ENCODE measurements at regions not wholly inside any gene's neighbourhood (a gene's known extent, or its start where the extent isn't known, plus 50 kb on each side); places are given as distances from the start of the nearest gene placed in this dataset.
"Not testable (repeated sequence)": the region's sequence is repeated elsewhere in the genome, so short reads cannot be mapped to it uniquely, and the experiment has no call there.

GRCh38 chr20:30500447-30500820 lies 757.0 kb upstream of the DEFB115 start:
- not testable (repeated sequence) for H3K4me1 Mint-ChIP-seq (ENCODE audit: low read depth); H3K4me3 Mint-ChIP-seq; DNase-seq (ENCODE audit: low spot score); H3K9me3 Mint-ChIP-seq; H3K36me3 Mint-ChIP-seq (ENCODE audit: low read depth); H3K27me3 Mint-ChIP-seq (ENCODE audit: low read depth); H3K27ac Mint-ChIP-seq

DNA sequence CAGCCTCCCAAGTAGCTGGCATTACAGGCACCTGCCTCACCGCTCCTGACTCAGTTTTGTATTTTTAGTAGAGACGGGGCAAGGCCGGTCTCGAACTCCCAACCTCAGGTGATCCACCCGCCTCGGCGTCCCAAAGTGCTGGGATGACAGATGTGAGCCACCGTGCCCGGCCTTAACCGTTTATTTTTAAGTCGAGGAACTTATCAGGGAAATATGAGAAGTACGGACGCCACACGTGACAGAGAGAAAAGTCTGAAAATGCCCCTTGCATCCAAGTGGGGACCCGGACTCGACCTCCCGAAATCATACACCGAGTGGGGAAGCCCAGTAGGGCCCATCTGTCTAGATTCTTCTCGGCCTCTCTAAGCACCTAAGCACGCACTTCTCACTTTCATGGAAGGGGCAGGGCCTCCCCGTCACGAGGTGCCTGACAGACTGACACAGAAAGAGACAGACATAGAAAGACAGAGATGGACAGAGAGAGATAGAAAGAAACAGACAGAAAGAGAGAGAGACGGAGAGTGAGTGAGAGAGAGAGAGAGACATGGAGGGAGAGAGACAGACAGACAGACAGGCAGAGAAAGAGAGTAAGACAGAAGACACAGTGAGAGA lies 756.5 kb upstream of the DEFB115 start:
- Mint-ChIP-seq H3K4me1 (ENCODE audit: low read depth) (no peaks in the 10 kb centered on the region), H3K4me3 (no peak overlapping the region), H3K27ac (no peak overlapping the region), H3K27me3 (ENCODE audit: low read depth) (no peaks in the 10 kb centered on the region), H3K9me3 (peaks cover 5% of the 10 kb centered on the region), H3K36me3 (ENCODE audit: low read depth) (no peaks in the 10 kb centered on the region)
- DNase-seq (ENCODE audit: low spot score), result no peak

DNA sequence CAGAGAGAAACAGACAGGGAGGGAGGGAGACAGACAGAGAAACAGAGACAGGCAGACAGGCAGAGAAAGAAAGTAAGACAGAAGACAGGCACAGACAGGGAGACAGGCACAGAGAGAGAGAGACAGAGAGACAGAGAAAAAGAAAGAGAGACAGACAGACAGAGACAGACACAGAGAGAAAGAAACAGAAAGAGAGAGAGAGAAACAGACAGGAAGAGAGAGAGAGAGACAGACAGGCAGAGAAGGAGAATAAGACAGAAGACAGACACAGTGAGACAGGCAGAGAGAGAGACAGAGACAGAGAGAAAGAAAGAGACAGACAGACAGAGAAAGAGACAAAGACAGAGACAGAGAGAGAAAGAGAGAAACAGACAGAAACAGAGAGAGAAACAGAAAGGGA lies 754.8 kb upstream of the DEFB115 start:
- Mint-ChIP-seq H3K4me3 (no peak overlapping the region), H3K36me3 (ENCODE audit: low read depth) (no peaks in the 10 kb centered on the region), H3K27me3 (ENCODE audit: low read depth) (no peaks in the 10 kb centered on the region), H3K9me3 (peaks cover 14% of the 10 kb centered on the region), H3K27ac (no peak overlapping the region), H3K4me1 (ENCODE audit: low read depth) (no peaks in the 10 kb centered on the region)
- DNase-seq (ENCODE audit: low spot score), result no peak

DNA sequence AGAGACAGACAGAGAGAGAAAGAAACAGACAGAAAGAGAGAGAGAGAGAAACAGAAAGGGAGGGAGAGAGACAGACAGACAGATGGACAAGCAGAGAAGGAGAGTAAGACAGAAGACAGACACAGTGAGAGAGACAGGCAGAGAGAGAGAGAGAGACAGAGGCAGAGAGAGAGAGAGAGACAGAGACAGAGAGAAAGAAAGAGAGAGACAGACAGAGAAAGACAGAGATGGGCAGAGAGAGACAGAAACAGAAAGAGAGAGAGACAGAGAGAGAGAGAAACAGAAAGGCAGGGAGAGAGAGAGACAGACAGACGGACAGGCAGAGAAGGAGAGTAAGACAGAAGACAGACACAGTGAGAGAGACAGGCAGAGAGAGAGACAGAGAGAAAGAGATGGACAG lies 754.3 kb upstream of the DEFB115 start:
- H3K27me3 Mint-ChIP-seq (ENCODE audit: low read depth); DNase-seq (ENCODE audit: low spot score); H3K27ac Mint-ChIP-seq; H3K4me1 Mint-ChIP-seq (ENCODE audit: low read depth); H3K36me3 Mint-ChIP-seq (ENCODE audit: low read depth); H3K4me3 Mint-ChIP-seq: not testable (repeated sequence)
- peaks cover 19% of the 10 kb centered on the region for H3K9me3 Mint-ChIP-seq

- no peak for DNase-seq (ENCODE audit: low spot score)
- Mint-ChIP-seq H3K36me3 (ENCODE audit: low read depth) (no peaks in the 10 kb centered on the region), H3K27me3 (ENCODE audit: low read depth) (no peaks in the 10 kb centered on the region), H3K27ac (no peak overlapping the region), H3K4me3 (no peak overlapping the region), H3K4me1 (ENCODE audit: low read depth) (no peaks in the 10 kb centered on the region), H3K9me3 (peaks cover 28% of the 10 kb centered on the region)
These were observed 753.4 kb upstream of the DEFB115 start for GRCh38 chr20:30503992-30504570.

- DNase-seq (ENCODE audit: low spot score), result no peak
- Mint-ChIP-seq H3K36me3 (ENCODE audit: low read depth) (no peaks in the 10 kb centered on the region), H3K27me3 (ENCODE audit: low read depth) (no peaks in the 10 kb centered on the region), H3K4me1 (ENCODE audit: low read depth) (no peaks in the 10 kb centered on the region), H3K9me3 (peaks cover 40% of the 10 kb centered on the region), H3K27ac (no peak overlapping the region), H3K4me3 (no peak overlapping the region)
These were observed 751.9 kb upstream of the DEFB115 start for GRCh38 chr20:30505566-30505965.

- H3K27ac Mint-ChIP-seq, result no peak overlapping the region
- peaks cover 44% of the 10 kb centered on the region for H3K9me3 Mint-ChIP-seq
- H3K4me3 Mint-ChIP-seq, result no peak overlapping the region
- H3K36me3 Mint-ChIP-seq (ENCODE audit: low read depth), result no peaks in the 10 kb centered on the region
- H3K27me3 Mint-ChIP-seq (ENCODE audit: low read depth), result no peaks in the 10 kb centered on the region
- no peak for DNase-seq (ENCODE audit: low spot score)
- H3K4me1 Mint-ChIP-seq (ENCODE audit: low read depth), result no peaks in the 10 kb centered on the region
These were observed 751.4 kb upstream of the DEFB115 start for GRCh38 chr20:30506100-30506499.

GRCh38 chr20:30508382-30508781 lies 749.1 kb upstream of the DEFB115 start:
- not testable (repeated sequence) for H3K36me3 Mint-ChIP-seq (ENCODE audit: low read depth); H3K4me1 Mint-ChIP-seq (ENCODE audit: low read depth); DNase-seq (ENCODE audit: low spot score); H3K4me3 Mint-ChIP-seq; H3K27me3 Mint-ChIP-seq (ENCODE audit: low read depth); H3K27ac Mint-ChIP-seq
- H3K9me3 Mint-ChIP-seq, result peaks cover 44% of the 10 kb centered on the region

DNA sequence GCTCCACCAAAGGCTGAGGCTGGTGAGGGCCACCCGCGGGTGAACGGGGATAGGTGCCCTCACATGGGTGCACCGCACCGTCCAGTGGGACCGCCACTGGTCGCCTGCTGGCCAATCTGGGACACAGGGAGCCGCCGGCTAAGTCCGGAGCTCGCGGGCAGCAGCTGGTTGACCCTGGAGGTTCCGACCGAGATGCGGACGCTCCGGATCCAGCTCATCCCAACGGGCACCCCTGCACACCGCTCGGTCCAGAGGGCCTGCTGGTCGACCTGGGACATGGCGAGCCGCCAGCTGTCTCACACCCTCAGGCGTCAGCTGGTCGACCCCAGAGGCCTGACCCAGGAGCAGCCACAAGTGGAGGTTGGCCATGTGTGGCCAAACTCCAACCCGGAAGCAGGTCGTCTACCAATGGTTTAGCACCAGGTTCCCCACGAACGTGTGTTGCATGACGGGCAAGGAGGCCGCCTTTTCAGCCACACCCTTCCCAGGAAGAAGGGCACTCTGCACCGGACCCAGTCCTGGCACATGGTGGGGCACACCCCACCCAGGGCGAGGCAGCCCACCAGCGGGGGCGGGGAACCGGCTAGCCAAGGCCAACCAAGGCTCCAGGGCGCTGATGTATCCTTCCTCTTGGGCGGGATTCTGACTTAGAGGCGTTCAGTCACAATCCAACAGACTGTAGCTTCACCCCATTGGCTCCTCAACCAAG lies 746.0 kb upstream of the DEFB115 start:
- Mint-ChIP-seq H3K4me1 (ENCODE audit: low read depth) (no peaks in the 10 kb centered on the region), H3K27ac (no peak overlapping the region), H3K36me3 (ENCODE audit: low read depth) (no peaks in the 10 kb centered on the region), H3K27me3 (ENCODE audit: low read depth) (no peaks in the 10 kb centered on the region), H3K9me3 (peaks cover 56% of the 10 kb centered on the region), H3K4me3 (no peak overlapping the region)
- DNase-seq (ENCODE audit: low spot score), result no peak

DNA sequence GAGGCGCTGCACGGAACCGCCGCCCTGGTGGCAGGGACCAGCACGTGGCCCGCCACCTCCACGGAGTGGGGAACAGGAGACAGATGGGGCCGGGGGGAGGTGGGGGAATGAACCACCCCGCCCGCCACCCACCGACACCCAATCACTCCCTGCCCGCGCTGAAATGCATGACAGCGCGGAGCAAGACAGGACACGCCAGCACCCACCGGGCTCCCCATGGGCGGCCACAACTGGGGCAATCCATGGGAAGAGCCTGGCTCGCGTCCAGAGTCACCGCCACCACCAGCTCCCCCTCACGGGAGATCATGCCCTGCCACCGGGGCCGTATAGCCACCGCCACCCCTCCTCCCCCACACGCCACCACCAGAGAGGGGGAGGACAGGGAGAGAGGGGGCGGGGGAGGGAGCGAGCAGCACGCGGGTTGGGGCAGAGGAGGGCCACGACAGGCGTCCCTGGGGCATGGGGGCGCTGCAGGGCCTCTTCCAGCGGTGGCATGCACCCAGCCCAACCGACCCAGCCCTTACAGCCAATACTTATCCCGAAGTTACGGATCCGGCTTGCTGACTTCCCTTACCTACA lies 744.3 kb upstream of the DEFB115 start:
- no peak overlapping the region for H3K4me3 Mint-ChIP-seq
- DNase-seq (ENCODE audit: low spot score), result no peak
- H3K9me3 Mint-ChIP-seq, result peaks cover 43% of the 10 kb centered on the region
- no peak overlapping the region for H3K27ac Mint-ChIP-seq
- no peaks in the 10 kb centered on the region for H3K27me3 Mint-ChIP-seq (ENCODE audit: low read depth)
- no peaks in the 10 kb centered on the region for H3K36me3 Mint-ChIP-seq (ENCODE audit: low read depth)
- H3K4me1 Mint-ChIP-seq (ENCODE audit: low read depth), result no peaks in the 10 kb centered on the region

DNA sequence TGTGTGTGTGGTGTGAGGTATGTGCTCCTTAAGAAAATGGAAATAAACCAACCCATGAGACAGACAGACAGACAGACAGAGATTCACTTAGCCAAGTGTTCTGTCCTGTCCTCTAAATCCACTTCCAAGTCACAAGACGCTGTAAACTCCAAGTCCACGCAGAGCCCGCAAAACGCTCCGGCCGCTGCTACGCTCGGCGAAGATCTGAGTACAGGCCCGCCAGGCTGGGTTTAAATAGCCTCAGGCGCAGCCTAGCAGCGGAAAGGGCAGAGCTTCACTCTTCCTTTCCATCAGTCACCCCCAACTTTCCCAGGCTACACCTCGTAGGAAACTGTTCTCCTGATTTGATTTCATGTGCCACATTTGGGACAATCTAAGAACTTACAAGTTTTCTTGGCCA lies 741.5 kb upstream of the DEFB115 start:
- peaks cover 19% of the 10 kb centered on the region for H3K9me3 Mint-ChIP-seq
- not testable (repeated sequence) for H3K36me3 Mint-ChIP-seq (ENCODE audit: low read depth); H3K27ac Mint-ChIP-seq; H3K4me1 Mint-ChIP-seq (ENCODE audit: low read depth); H3K27me3 Mint-ChIP-seq (ENCODE audit: low read depth); DNase-seq (ENCODE audit: low spot score); H3K4me3 Mint-ChIP-seq

DNA sequence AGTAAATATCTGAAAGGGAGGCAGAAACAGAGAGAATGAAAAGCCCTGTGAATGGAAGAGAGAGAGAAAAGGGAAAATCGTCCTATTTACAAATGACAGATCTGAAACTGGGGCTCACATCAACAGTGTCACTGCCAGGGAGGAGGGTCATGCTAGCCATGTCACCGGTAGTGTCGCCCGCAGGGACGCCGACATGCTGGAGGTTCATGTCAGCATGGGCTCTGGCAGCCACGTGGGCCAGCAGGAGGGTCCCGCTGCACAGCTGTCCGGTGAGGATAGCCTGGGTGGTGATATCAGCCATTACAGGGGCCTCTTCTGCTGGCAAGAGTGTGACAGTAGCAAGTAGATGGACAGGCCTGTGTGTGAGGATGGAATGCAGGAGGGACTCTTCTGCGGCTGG lies 738.6 kb upstream of the DEFB115 start:
- not testable (repeated sequence) for H3K4me1 Mint-ChIP-seq (ENCODE audit: low read depth); H3K27ac Mint-ChIP-seq; H3K4me3 Mint-ChIP-seq; H3K36me3 Mint-ChIP-seq (ENCODE audit: low read depth); DNase-seq (ENCODE audit: low spot score); H3K27me3 Mint-ChIP-seq (ENCODE audit: low read depth)
- peaks cover 20% of the 10 kb centered on the region for H3K9me3 Mint-ChIP-seq

- not testable (repeated sequence) for H3K4me3 Mint-ChIP-seq; H3K27ac Mint-ChIP-seq; H3K27me3 Mint-ChIP-seq (ENCODE audit: low read depth); H3K4me1 Mint-ChIP-seq (ENCODE audit: low read depth); H3K36me3 Mint-ChIP-seq (ENCODE audit: low read depth); DNase-seq (ENCODE audit: low spot score)
- peaks cover 17% of the 10 kb centered on the region for H3K9me3 Mint-ChIP-seq
These were observed 735.6 kb upstream of the DEFB115 start for GRCh38 chr20:30521686-30522415.

- H3K9me3 Mint-ChIP-seq, result peaks cover 27% of the 10 kb centered on the region
- H3K36me3 Mint-ChIP-seq (ENCODE audit: low read depth); DNase-seq (ENCODE audit: low spot score); H3K4me3 Mint-ChIP-seq; H3K4me1 Mint-ChIP-seq (ENCODE audit: low read depth); H3K27ac Mint-ChIP-seq; H3K27me3 Mint-ChIP-seq (ENCODE audit: low read depth): not testable (repeated sequence)
These were observed 733.3 kb upstream of the DEFB115 start for GRCh38 chr20:30524155-30524554.

Data from T-helper 2 cell treated with Interferon-gamma antibody and Interleukin-4, amounts not matched to agents 5 μg/mL and 100 μg/mL, for 36 hours (primary cell).